GM18873 (cell line): ENCODE measurements at regions not wholly inside any gene's neighbourhood (a gene's known extent, or its start where the extent isn't known, plus 50 kb on each side); places are given as distances from the start of the nearest gene placed in this dataset.
"Not testable (repeated sequence)": the region's sequence is repeated elsewhere in the genome, so short reads cannot be mapped to it uniquely, and the experiment has no call there.

Experiments
- ATAC-seq: cut with Tn5 transposase; IDR thresholded peaks from one replicate; pipeline ENCODE4 v1.9.1; 2021; ENCODE audit warnings: mild to moderate bottlenecking, moderate library complexity, moderate number of reproducible peaks; ENCODE audit not compliant: unreplicated experiment, low FRiP score

GRCh38 chr7:51869452-51869851, 552.8 kb upstream of the COBL start:
- ATAC-seq = no peak

DNA sequence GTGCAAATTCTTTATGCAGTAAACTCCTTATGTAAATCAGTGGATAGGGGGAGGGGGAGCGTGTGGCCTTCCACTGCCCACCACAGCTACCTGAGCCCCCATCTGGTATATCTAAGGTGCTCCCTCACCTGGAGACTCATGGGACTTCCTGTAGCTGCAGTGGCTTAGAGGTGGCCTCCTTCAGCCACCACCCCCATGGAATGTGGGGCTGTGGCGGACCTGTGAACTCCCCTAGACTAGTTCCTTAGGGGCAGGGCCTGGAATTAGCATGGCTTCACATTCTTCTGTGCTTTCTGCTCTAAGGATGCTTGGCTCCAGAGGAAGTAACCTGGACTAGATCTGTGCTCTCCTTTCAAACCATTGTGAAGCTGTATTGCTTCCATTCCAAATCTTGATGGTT, 550.5 kb upstream of the COBL start:
- ATAC-seq = no peak

GRCh38 chr7:51860305-51860704, 543.7 kb upstream of the COBL start:
- no peak for ATAC-seq

GRCh38 chr7:51850126-51850525, 533.5 kb upstream of the COBL start:
- no peak for ATAC-seq

GRCh38 chr7:51847461-51848134, 531.0 kb upstream of the COBL start:
- ATAC-seq = no peak

GRCh38 chr7:51839130-51839529, 522.5 kb upstream of the COBL start:
- not testable (repeated sequence) for ATAC-seq

GRCh38 chr7:51827631-51828030, 511.0 kb upstream of the COBL start:
- ATAC-seq = no peak

DNA sequence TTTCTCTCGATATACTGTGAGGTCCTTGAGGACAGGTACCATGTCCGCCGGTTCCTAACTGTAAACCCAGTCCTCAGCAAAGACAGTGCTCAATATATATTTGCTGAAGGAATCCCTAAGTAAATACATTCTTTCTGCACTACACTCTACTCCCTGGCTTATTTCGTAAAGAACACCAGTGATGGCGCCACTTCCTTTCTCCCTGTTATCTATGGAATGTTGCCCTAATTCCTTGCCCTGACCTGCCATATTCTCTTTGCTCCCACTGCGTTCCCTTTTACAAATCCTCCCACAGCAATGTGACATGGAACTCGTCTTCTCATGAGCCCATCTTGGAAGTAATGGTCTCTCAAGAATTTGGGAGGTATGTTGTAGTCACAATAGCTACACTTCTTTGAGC, 507.4 kb upstream of the COBL start:
- ATAC-seq = no peak

GRCh38 chr7:51823437-51823836, 506.8 kb upstream of the COBL start:
- ATAC-seq = no peak

- no peak for ATAC-seq
Observed at GRCh38 chr7:51817694-51818225, 501.2 kb upstream of the COBL start.

DNA sequence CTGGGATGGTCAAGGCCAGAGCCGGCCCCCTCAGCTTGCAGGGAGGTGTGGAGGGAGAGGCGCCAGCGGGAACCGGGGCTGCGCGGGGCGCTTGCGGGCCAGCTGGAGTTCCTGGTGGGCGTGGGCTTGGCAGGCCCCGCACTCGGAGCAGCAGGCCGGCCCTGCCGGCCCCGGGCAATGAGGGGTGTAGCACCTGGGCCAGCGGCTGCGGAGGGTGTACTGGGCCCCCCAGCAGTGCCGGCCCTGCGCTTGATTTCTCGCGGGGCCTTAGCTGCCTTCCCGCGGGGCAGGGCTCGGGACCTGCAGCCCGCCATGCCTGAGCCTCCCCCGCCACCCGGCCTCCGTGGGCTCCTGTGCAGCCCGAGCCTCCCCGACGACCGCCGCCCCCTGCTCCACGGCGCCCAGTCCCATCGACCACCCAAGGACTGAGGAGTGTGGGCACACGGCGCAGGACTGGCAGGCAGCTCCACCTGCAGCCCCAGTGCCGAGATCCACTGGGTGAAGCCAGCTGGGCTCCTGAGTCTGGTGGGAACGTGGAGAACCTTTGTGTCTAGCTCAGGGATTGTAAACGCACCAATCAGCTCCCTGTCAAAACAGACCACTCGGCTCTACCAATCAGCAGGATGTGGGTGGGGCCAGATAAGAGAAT, 489.3 kb upstream of the COBL start:
- ATAC-seq = not testable (repeated sequence)

GRCh38 chr7:51802718-51803117, 486.1 kb upstream of the COBL start:
- ATAC-seq = no peak

DNA sequence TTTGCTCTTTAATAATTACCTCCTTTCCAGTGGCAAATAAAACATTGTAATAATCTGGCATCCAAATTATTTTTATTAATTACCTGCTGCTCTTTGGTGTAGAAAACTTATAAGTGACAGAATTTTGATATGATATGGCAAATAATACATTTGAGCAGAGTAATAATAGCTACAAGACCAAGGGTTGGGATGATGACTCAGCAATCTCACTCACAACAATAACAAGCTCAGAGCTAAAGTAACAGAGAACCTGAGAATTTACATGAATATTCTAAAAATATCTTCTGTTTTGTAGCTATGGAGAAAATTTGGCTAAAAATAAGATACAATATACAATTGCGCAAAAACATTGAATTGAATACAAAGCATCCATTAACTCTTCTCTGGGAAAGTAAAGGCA, 480.8 kb upstream of the COBL start:
- no peak for ATAC-seq

- ATAC-seq = no peak
Observed at GRCh38 chr7:51792796-51793195, 476.2 kb upstream of the COBL start.

- ATAC-seq = no peak
Observed at GRCh38 chr7:51789489-51789888, 472.9 kb upstream of the COBL start.

GRCh38 chr7:51786284-51786683, 469.7 kb upstream of the COBL start:
- no peak for ATAC-seq

GRCh38 chr7:51785876-51786275, 469.3 kb upstream of the COBL start:
- no peak for ATAC-seq

DNA sequence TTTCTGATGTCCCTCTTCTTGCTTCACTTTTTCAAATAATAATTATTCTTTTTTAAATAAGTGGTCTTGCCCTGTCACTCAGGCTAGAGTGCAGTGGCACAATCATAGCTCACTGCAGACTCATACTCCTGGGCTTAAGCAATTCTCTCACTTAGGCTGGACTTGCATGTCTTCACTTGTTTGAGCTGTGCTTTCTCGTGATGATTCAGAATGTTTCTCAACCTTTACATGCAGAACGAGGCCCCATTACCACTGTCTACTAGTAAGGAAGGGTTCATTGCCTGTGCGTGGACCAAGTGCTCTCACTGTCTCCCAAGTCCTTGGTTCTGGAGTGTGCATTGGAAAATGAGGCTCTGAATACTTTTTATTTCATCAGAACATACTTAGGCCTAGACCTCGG, 468.6 kb upstream of the COBL start:
- ATAC-seq = no peak

GRCh38 chr7:51783241-51783640, 466.6 kb upstream of the COBL start:
- no peak for ATAC-seq

DNA sequence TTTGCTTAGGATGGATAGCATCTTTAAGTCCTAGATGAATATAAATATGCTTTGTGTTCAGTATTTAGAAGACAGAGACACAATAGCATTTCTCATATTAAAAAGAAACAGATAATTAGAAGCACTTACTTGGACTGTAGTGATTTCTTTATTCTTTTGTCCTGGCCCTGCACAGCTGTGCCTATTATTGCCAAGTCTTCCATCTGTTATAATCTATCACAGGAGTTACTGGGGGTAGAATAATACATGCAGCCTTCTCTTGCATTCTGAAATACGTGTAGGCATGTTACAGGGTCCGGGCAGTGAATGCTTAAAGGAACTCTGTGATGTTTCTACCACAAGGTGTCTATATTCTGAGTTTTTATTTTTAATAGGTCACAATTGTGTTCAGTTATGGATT, 461.5 kb upstream of the COBL start:
- ATAC-seq = no peak

DNA sequence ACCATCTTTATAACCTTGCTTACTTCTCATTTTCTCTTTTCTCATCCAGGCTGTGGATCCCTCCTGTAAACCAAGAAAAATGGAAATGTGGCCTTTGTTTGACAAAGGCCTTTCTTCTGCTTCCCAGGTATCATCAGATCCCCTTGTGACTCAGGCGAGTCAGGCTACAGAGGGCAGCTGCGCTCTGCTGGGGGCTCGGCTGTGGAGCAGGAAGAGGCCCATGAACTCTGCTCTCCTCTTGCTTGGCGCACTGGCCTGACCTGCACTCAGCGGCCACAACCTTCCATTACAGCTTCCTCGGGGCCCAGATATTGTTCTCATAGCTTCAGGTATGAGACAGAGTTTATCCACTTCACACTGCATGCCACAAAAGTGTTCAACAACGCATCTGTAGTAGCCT, 457.6 kb upstream of the COBL start:
- ATAC-seq = no peak

- no peak for ATAC-seq
Observed at GRCh38 chr7:51772190-51772589, 455.6 kb upstream of the COBL start.
